B cell (primary cell): ENCODE measurements at regions not wholly inside any gene's neighbourhood (a gene's known extent, or its start where the extent isn't known, plus 50 kb on each side); places are given as distances from the start of the nearest gene placed in this dataset.

Source experiments
- ATAC-seq: fragments of 200-7000 bp; cut with Tn5 transposase; one replicate; pipeline ENCODE4 v1.10.0; 2021; ENCODE audit warnings: low read depth, mild to moderate bottlenecking, moderate number of reproducible peaks, moderate library complexity
- CTCF ChIA-PET: fragments of 350-600 bp; sonication (Branson Sonifier 250); formaldehyde crosslinking; loops from one replicate; lab custom pipeline; 2021; ENCODE audit warnings: antibody characterized with exemption, inconsistent platforms; lab: Charles Lee
- POLR2A ChIA-PET: fragments of 350-600 bp; sonication (Branson Sonifier 250); formaldehyde crosslinking; loops from one replicate; lab custom pipeline; 2021; ENCODE audit warnings: antibody characterized with exemption; lab: Charles Lee
- DNase-seq: peaks from one replicate; pipeline ENCODE4 v3.0.0; 2013
- H2AFZ ChIP-seq: 2 replicates; pipeline ENCODE4 v1.6.1; 2012; ENCODE audit warnings: mild to moderate bottlenecking, low read depth, low read length; ENCODE audit not compliant: insufficient read depth, poor library complexity, severe bottlenecking
- H3K27ac ChIP-seq, 2 donors: 1 replicate in 1 of 2; 2 replicates in 1 of 2; pipeline ENCODE4 v1.5.1; 2012 to 2013; ENCODE audit warnings: low read length in 2 of 2, mild to moderate bottlenecking in 2 of 2, moderate library complexity in 1 of 2
- H3K27me3 ChIP-seq, 4 experiments: fragments of 200-600 bp in 1 of 4; sonication (generic) in 1 of 4; replicated peaks in 1 of 4; 1 replicate in 2 of 4; 2 replicates in 2 of 4; pipeline versions ENCODE4 v1.6.1 to v1.7.0; 2013 to 2016; ENCODE audit warnings: low read length in 3 of 4, mild to moderate bottlenecking in 2 of 4, mixed read lengths in 1 of 4, moderate library complexity in 1 of 4; ENCODE audit not compliant: insufficient read depth in 4 of 4, control insufficient read depth in 3 of 4; ENCODE audit errors: control extremely low read depth in 1 of 4
- H3K36me3 ChIP-seq, 2 experiments: replicated peaks in 1 of 2; 1 replicate in 1 of 2; 2 replicates in 1 of 2; pipeline versions ENCODE4 v1.6.1 to v1.7.1; 2013; ENCODE audit warnings: low read length in 1 of 2; ENCODE audit not compliant: insufficient read depth in 2 of 2, control insufficient read depth in 1 of 2; ENCODE audit errors: control extremely low read depth in 1 of 2, extremely low read depth in 1 of 2
- H3K4me1 ChIP-seq, 2 donors: fragments of 200-600 bp in 1 of 2; sonication (generic) in 1 of 2; 1 replicate in 1 of 2; 2 replicates in 1 of 2; pipeline versions ENCODE4 v1.5.1 to v1.6.1; 2013 to 2017; ENCODE audit warnings: low read length in 2 of 2; ENCODE audit not compliant: control insufficient read depth in 2 of 2, insufficient read depth in 2 of 2
- H3K4me2 ChIP-seq: replicated peaks from 2 replicates; pipeline ENCODE3; 2012; ENCODE audit warnings: mild to moderate bottlenecking, low read depth, low read length; ENCODE audit not compliant: poor library complexity, severe bottlenecking
- H3K4me3 ChIP-seq, 5 experiments: fragments of 200-600 bp in 1 of 5; sonication (generic) in 1 of 5; 1 replicate in 3 of 5; 2 replicates in 2 of 5; pipeline versions ENCODE4 v1.5.1 to v1.7.0; 2011 to 2016; ENCODE audit warnings: low read length in 4 of 5, mild to moderate bottlenecking in 4 of 5, low read depth in 2 of 5, control low read depth in 1 of 5, moderate library complexity in 1 of 5; ENCODE audit not compliant: insufficient read depth in 1 of 5; ENCODE audit errors: control extremely low read depth in 1 of 5, extremely low read depth in 1 of 5
- H3K79me2 ChIP-seq: fragments of 200-600 bp; sonication (generic); one replicate; pipeline ENCODE4 v1.6.0; 2016; ENCODE audit warnings: low read length; ENCODE audit not compliant: control insufficient read depth, insufficient read depth
- H3K9ac ChIP-seq: fragments of 200-600 bp; sonication (generic); 2 replicates; pipeline ENCODE4 v1.6.1; 2017; ENCODE audit warnings: mild to moderate bottlenecking, low read length, moderate library complexity
- H3K9me3 ChIP-seq, 3 donors: one replicate each; pipeline versions ENCODE4 v1.6.1 to v1.7.1; 2013; ENCODE audit warnings: low read length in 2 of 3; ENCODE audit not compliant: control insufficient read depth in 2 of 3, insufficient read depth in 1 of 3; ENCODE audit errors: control extremely low read depth in 1 of 3
- H4K20me1 ChIP-seq: 2 replicates; pipeline ENCODE4 v1.6.0; 2012; ENCODE audit warnings: mild to moderate bottlenecking, low read length; ENCODE audit not compliant: insufficient read depth, control insufficient read depth, poor library complexity, severe bottlenecking
- H3K27ac Mint-ChIP-seq: one replicate; pipeline ENCODE4 v1.8.0; 2021; ENCODE audit warnings: mixed read lengths
- H3K27me3 Mint-ChIP-seq: one replicate; pipeline ENCODE4 v1.8.0; 2021; ENCODE audit warnings: mixed read lengths
- H3K4me1 Mint-ChIP-seq: one replicate; pipeline ENCODE4 v1.8.0; 2021; ENCODE audit warnings: mixed read lengths
- H3K4me3 Mint-ChIP-seq: one replicate; pipeline ENCODE4 v1.8.0; 2021; ENCODE audit warnings: mixed read lengths
- H3K9me3 Mint-ChIP-seq: one replicate; pipeline ENCODE4 v1.8.0; 2022; ENCODE audit warnings: mixed read lengths; ENCODE audit not compliant: insufficient read depth
- CTCF ChIP-seq: fragments of 200-600 bp; IDR thresholded peaks from one replicate; pipeline ENCODE4 v1.8.0; 2022; ENCODE audit warnings: antibody characterized with exemption, mild to moderate bottlenecking
- EZH2 ChIP-seq: IDR thresholded peaks from 2 replicates; pipeline ENCODE4 v1.6.1; 2012; ENCODE audit warnings: borderline replicate concordance, low read depth, mild to moderate bottlenecking, moderate library complexity, low read length; ENCODE audit not compliant: insufficient read depth, poor library complexity, severe bottlenecking
- WGBS: methylation state at CpG from one replicate; pipeline ENCODE4 v1.1.5; 2013; ENCODE audit warnings: missing lambda C conversion rate; ENCODE audit not compliant: insufficient coverage; 5-methylcytosine and 5-hydroxymethylcytosine counted together
- intact Hi-C: fragments of 100-400 bp; cut with micrococcal nuclease; formaldehyde crosslinking; loops from one replicate; pipeline ENCODE4 v1.10.0; 2022

- Mint-ChIP-seq H3K4me3 (no peak overlapping the region), H3K9me3 (peaks cover 1% of the 10 kb centered on the region), H3K27me3 (peaks cover 9% of the 10 kb centered on the region), H3K4me1 (no peaks in the 10 kb centered on the region), H3K27ac (no peak overlapping the region)
- intact Hi-C loops, result no loop called here
- 75% methylated on average over 7 of the region's 7 CpGs for WGBS
- no peak for ATAC-seq
- Histone ChIP-seq H3K9ac (no peak overlapping the region), H3K4me2 (no peak overlapping the region), H3K79me2 (no peaks in the 10 kb centered on the region), H3K9me3 (peaks cover 0 to 10% (median 1%) of the 10 kb centered on the region in 3 donors), H2AFZ (no peak overlapping the region), H3K4me3 (no peak overlapping the region), H3K4me1 (no peaks in the 10 kb centered on the region), H3K36me3 (no peaks in the 10 kb centered on the region), H4K20me1 (no peaks in the 10 kb centered on the region), H3K27ac (no peak overlapping the region), H3K27me3 (no peaks in the 10 kb centered on the region)
- TF ChIP-seq CTCF (no peak), EZH2 (no peak)
- DNase-seq, result no peak
- CTCF ChIA-PET, result no interaction called here
- POLR2A ChIA-PET, result no interaction called here
Observed at GRCh38 chr11:70675697-70676374, 277.5 kb downstream of the CTTN start.

GRCh38 chr11:70677232-70677916, 279.0 kb downstream of the CTTN start:
- Histone ChIP-seq H3K4me2 (no peak overlapping the region), H3K4me3 (no peak overlapping the region), H3K27me3 (no peaks in the 10 kb centered on the region), H3K9ac (no peak overlapping the region), H4K20me1 (no peaks in the 10 kb centered on the region), H3K36me3 (no peaks in the 10 kb centered on the region), H3K9me3 (peaks cover 0 to 10% (median 1%) of the 10 kb centered on the region in 3 donors), H3K79me2 (no peaks in the 10 kb centered on the region), H2AFZ (no peak overlapping the region), H3K27ac (no peak overlapping the region), H3K4me1 (no peaks in the 10 kb centered on the region)
- DNase-seq, result no peak
- ChIA-PET CTCF (no interaction called here), POLR2A (no interaction called here)
- Mint-ChIP-seq H3K27me3 (peaks cover 3% of the 10 kb centered on the region), H3K4me3 (no peak overlapping the region), H3K4me1 (no peaks in the 10 kb centered on the region), H3K27ac (no peak overlapping the region), H3K9me3 (peaks cover 1% of the 10 kb centered on the region)
- TF ChIP-seq CTCF (no peak), EZH2 (no peak)
- WGBS, result 95% methylated on average over 18 of the region's 19 CpGs
- no peak for ATAC-seq
- intact Hi-C loops, result no loop called here
